ENCODE measurements at regions not wholly inside any gene's neighbourhood (a gene's known extent, or its start where the extent isn't known, plus 50 kb on each side); places are given as distances from the start of the nearest gene placed in this dataset.

GRCh38 chr9:82375041-82375440 is 386.5 kb downstream of the SPATA31D1 start:
- no peaks in the 10 kb centered on the region for H3K27me3 ChIP-seq (ENCODE audit: control insufficient read depth in 2 of 2, insufficient read depth in 2 of 2, low read length in 2 of 2)
- no peak overlapping the region for H2AFZ ChIP-seq (ENCODE audit: low read depth, low read length)
- no peaks in the 10 kb centered on the region for H3K4me1 ChIP-seq (replicated peaks in 1 of 2; ENCODE audit: control insufficient read depth in 2 of 2, insufficient read depth in 2 of 2, low read length in 2 of 2)
- no peaks in the 10 kb centered on the region for H3K9me1 ChIP-seq (ENCODE audit: control insufficient read depth, insufficient read depth, low read length)
- H3K4me2 ChIP-seq (ENCODE audit: insufficient read depth, low read length): no peak overlapping the region
- intact Hi-C loops (cut with micrococcal nuclease): no loop called here
- H3K9me3 ChIP-seq (replicated peaks; ENCODE audit: control insufficient read depth, insufficient read depth, low read depth, low read length): no peaks in the 10 kb centered on the region
- no peak overlapping the region for H3K4me3 ChIP-seq
- no peaks in the 10 kb centered on the region for H4K20me1 ChIP-seq (replicated peaks; ENCODE audit: control insufficient read depth, insufficient read depth, low read length)
- DNase-seq (ENCODE audit: extremely low read depth in 1 of 4, low spot score in 3 of 4) (no peak), FAIRE-seq (no peak), ATAC-seq (no peak)
- POLR2A ChIA-PET: no interaction called here
- H3K79me2 ChIP-seq (ENCODE audit: control insufficient read depth, insufficient read depth, low read length): no peaks in the 10 kb centered on the region
- WGBS (ENCODE audit: insufficient coverage, low coverage, missing lambda C conversion rate): 0% methylated on average over 2 of the region's 2 CpGs
- BruUV-seq (replicated peaks): no TSS peak
- in situ Hi-C loops (cut with MboI): no loop called here
- H3K27ac ChIP-seq (ENCODE audit: extremely low read depth, low read depth, low read length): no peak overlapping the region
- TF ChIP-seq ZNF395 (CRISPR knock-in tag; IDR thresholded peaks at IDR 0.05) (no peak), TRIM25 (IDR thresholded peaks at IDR 0.05; ENCODE audit: borderline replicate concordance) (no peak), PBX2 (CRISPR knock-in tag; IDR thresholded peaks at IDR 0.05; ENCODE audit: low read depth) (no peak), PBX2 (tag; conservative IDR thresholded peaks at IDR 0.05; ENCODE audit: low read depth) (no peak), KLF16 (IDR thresholded peaks at IDR 0.05) (no peak)
- CTCF ChIA-PET (ENCODE audit: low intra/inter-chr PET ratio): interaction anchor here (0.7 kb wide), 1 partner anchor 190 kb away, joined by 3 read pairs; no protein-coding TSS in a partner anchor
- no peak overlapping the region for H3K9ac ChIP-seq (ENCODE audit: insufficient read depth in 1 of 2, low read depth in 2 of 2, low read length in 2 of 2)
- no peaks in the 10 kb centered on the region for H3K36me3 ChIP-seq (ENCODE audit: control insufficient read depth, insufficient read depth, low read length)

Data from K562 (cell line).